GM18873 (cell line): ENCODE measurements at regions not wholly inside any gene's neighbourhood (a gene's known extent, or its start where the extent isn't known, plus 50 kb on each side); places are given as distances from the start of the nearest gene placed in this dataset.

Source experiments
- ATAC-seq: cut with Tn5 transposase; IDR thresholded peaks from one replicate; pipeline ENCODE4 v1.9.1; 2021; ENCODE audit warnings: mild to moderate bottlenecking, moderate library complexity, moderate number of reproducible peaks; ENCODE audit not compliant: unreplicated experiment, low FRiP score

DNA sequence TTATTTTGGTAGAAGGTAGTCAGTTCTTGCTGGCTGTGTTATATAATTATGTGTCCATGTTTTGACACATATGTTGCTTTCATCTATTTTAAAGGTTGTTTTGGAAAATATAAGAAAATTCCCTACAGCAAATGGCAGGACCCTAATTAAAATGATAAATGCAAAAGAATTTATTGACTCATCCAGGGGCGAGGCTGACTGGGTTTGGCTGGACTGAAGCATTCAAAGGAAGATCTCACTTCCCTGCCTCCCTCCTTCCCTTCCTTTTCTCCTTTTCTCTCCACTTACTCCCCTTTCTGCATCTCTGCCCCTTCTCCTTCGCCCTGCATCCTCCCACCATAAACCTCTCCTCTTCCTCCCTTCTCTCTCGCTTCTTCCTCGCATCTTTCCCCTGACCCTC, 129.6 kb downstream of the SNAPC1 start:
- ATAC-seq = no peak

DNA sequence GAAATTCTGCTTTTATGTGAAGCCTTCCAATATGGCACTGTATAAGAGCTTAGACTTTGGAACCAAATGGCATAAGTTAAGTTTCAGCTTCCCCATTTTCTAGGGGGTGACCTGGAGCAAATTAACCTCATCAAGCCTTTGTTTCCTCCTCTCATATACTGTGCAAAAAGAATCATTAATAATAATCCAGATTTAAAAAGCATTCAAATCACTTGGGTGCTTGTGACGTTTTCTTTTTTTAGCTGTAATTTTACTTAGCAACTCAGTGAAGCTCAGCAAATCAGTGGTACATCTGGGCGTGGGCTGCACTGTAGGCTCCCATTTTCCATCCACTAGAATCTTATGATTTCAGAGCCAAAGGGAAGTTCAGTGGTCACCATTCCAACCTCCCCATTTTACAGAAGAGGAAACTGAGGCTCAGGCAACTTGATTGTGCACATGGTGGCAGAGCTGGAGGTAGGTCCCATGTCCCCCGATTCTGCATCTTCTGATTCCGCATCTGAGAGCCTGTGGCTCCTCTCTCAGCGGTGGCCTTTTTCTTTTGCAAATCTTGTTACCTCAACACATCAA, 131.2 kb downstream of the SNAPC1 start:
- ATAC-seq = no peak

DNA sequence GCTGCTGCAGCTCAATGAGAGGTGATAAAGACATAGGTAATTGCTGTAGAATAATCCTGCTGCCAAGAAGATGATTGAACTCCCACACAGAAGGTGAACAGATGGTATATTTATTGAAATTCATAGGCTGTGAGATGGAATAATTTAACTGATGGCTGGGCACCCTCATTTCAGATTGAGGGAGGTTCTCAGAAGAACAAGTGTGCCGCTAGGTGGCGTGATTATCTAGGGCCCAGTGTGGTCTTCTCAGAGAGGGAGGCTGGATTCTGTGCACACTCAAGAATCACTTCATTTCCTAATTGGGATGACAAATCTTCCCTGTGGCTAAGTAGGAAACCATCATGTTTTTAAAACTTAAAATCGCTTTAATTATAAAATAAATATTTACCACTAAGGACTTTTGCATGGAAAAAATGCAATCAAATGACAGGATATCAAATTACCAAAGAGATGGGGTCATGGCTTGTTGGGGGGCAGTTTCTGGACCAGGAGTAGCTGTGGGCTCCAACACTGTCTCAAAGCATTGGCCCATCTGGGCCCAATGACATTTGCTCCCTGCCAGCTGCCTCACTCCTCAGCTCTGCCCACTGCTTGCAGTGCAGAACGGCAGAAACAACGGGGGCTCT, 132.3 kb downstream of the SNAPC1 start:
- ATAC-seq = no peak

DNA sequence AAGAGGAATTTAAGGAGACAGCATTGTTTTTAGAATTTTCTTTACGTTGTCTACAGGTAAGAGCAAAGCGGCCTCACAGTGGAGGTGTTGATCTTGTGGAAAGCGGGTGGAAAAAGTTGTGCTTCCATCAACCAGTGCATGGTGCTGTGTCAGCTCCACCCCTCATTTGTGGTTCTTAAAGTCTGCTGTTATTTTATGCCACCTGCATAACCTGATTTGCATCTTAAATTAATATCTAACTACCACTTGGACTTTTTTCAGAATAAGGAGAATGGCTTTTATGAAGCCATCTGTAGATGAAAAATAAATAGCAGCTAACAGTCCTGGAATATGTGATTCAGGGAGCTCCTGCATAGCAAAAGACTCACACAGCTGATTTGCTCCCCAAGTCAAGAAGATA, 135.1 kb downstream of the SNAPC1 start:
- no peak for ATAC-seq

DNA sequence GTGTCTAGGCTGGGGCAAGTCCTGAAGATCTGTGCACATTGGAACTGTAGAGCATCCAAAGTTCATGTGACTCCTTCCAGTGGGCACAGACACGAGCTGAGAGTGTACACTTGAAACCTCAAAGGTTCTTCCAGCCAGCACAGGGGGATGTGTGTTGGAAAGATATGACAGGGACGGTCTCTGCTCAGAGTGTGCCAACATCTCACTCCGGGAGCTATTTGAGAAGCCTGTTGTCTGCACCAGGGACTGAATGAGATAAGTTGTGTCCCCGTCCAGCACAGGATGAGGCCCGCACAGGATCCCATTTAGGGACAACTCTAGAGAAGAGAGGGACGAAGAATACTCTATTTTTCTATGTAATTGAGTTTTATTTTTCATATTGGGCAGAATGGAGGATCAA, 136.3 kb downstream of the SNAPC1 start:
- no peak for ATAC-seq

DNA sequence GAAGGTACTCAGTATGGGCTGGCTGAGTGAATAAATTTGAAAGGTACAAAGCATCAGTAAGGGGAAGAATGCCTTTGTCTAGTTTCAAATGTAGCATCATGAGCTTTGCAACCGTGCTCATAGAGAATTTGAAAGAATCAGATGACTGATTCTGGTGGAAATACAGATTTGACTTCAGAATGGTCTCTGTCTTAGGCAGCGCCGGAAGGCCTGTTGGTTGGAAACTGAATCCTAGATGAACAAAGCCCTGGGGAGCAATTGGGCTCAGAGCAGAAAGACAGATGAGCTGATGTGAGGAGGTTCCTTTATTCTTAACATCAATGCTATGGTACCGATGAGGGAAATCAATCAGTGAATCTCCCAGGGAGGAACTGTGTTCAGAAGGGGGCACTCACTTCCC, 137.3 kb downstream of the SNAPC1 start:
- ATAC-seq = no peak

DNA sequence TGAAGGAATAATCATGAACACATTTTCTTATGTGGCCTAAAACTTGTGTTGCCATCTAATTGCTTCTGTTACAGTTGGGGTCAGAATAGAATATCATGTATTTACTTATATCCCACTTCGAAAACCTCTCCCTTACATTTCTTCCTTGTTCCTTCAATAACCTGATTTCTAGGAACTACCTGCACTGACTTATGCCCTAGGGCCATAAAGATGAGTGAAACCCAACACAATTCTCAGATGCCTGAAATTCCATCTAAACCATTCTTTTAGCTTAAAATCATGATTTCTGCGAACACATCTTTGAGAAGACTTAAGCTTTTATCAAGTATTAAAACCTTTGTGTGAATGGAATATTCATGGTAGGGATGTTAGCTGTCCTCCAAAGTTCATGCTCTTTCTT, 142.7 kb downstream of the SNAPC1 start:
- no peak for ATAC-seq

DNA sequence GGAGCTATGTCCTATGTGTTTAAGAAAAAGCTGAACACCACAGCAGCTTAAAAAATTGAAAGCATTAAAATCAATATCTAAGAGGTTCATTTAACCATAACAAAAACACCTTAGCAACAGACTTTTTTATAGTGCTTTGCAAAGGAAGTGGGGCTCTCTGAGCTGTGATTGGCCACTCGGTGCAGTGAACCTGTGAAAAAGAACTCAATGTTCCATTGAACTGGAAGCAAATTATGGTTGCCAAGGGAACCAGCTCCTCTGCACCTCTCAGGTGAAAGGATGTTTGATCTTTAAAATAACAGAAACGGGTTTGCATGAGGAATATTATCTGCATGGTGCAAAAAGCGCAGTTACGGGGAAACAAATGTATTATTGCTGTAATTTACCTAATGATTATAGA, 149.4 kb downstream of the SNAPC1 start:
- no peak for ATAC-seq

DNA sequence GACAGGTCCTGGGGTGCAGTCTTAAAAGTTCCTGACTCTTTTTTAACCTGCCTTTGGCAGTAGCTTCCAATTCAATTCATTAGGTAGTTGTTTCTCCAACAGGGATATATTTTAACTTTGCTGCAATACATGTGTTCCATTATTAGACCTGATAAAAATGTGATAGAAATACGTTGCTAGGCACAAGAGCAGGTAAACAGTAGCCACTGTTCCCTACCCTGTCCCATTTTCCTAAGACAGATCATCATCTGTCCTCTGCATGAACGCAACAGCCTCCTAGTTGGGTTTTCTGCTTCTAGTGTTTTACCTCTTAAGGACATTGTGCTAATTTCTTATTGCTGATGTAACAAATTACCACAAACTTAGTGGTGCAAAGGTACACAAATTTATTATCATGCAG, 156.8 kb downstream of the SNAPC1 start:
- no peak for ATAC-seq

DNA sequence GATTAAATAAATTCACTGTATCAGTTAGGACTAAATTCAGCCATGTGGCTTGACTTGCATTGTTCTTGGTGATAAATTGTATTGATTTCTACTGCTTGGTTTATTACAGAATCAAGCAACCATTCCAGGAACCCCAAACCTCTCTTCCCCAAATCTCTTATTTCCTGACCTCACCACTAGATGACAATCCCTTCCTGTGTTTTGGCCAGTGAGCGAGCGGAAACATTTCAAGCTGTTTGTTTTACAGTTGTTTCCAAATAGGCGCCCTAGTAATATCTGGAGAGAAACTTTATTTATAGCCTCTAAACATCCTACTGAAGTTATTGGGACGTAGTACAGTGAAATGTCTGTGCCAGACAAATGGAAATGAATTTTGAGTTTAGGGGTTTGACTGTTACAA, 161.1 kb downstream of the SNAPC1 start:
- ATAC-seq = no peak

DNA sequence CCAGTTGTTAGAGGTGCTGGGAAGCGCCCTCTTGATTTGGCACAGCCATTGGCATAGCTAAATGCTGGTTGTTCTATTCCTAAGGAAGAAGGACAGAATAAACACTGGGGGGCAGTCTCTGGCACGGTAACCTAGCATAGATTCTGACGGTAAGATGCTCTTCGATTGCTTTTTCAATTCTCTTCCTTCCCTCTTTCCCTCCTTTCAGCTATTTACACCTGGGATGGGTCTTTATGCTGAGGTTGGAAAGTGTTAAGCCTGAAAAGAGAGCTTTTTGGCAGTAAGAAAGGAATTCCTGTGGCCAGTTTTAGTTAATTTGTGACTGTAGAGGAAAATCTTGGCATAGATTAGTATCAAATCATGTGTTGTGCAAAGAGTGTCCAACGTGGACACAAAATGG, 162.8 kb downstream of the SNAPC1 start:
- ATAC-seq = no peak

DNA sequence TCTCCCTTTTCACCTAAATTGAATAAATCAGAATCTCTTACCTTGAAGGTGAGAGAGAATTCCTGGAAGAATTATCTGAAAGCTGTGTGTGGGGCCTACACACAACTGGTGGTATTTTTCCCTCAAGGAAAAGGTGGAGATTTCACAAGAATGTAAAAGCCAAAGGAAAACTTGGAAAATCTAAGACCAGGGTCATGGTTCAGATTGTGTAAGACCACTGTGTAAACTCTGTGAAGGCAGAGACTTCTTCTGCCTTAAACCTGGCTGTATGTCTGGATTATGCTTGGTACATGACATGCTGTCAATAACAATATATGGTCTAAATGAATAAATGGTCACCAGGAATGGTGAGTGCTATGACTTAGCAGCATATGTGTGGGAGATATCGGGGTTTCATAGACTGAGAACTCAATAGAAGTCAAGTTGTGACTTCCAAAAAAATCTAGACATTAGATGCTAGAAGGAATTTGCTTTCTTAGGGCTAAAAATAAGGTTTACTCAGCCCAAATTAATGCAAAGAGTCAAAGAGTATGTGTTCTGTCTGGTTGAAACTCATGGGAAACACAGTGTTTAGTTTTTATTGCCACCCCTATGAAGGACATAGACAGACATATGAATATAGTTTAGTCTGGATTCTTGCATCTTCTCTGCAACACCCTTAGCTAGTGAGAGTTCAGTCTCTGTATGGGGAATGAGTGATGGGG, 163.7 kb downstream of the SNAPC1 start:
- no peak for ATAC-seq

DNA sequence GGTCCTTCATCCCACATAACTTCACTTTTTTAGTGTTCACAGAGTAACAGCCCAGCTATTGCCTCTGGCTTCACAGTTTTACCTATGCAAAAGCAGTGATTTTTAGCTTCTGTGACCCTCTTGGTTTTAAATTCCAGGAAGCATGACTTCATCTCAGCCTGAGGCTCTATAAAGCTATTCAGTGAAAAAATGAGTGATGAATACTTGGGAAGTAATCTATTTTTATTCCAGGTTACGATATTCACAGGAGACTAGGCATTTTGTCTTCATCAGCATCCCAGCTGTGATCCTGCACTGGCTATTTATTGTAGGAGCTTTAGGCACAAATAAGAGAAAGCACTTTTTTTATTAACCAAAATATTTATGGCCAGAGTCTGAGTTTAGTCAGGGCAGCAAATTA, 164.8 kb downstream of the SNAPC1 start:
- ATAC-seq = no peak

DNA sequence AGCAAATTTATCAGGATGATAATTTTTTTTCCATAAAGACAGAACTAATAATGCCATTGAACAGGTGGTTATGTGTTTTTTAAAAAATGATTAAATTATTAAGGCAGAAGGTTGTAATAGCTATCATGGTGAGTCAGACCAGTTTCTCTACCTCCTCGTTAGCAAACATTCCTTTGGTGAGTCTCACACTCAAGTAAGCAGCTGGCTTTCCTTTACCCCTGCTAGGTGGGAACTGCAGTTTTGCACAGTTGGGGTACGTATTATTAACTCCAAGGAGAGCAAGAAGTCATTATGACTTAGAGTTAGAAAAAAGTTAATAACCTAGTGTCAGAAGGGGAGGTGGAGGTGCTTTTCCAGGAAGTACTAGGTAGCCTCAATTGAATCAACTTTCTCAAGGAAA, 165.3 kb downstream of the SNAPC1 start:
- ATAC-seq = no peak

DNA sequence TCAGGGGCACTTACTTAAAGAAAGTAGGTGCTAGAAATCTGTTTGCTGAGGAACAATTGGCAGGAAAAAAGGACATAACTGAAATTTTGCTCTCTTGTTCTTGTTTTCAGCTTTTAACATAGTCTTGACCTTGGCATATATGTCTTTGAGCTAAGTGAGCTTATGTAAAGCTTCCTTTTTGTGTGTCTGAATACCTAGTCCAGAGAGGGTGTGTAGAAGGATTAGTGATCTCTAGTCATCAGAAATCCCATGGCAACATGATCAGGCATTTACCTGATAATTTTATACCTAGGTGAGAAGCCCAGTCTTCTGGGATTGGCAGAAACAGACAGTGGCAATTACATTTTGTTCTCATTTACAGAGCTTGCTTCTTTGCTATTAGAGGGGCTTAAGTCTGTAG, 166.1 kb downstream of the SNAPC1 start:
- ATAC-seq = no peak

DNA sequence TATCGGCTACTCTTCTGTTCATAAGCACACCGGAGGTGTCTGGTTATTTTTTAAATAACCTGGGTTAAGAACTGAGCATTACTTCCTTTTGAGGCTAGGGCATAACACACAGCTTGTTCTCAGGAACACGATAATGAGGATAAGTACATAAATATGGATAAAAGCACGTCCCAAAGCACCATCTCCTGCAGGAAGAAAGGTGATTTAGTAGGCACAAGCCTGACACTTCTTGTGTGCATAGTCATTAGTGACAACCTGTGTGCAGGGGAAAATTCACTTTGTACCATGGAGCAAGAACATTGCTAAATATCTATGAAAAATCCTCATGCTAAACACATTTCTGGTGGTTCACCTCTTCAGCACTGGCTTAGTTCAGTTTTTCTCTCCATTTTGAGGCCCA, 166.5 kb downstream of the SNAPC1 start:
- no peak for ATAC-seq

DNA sequence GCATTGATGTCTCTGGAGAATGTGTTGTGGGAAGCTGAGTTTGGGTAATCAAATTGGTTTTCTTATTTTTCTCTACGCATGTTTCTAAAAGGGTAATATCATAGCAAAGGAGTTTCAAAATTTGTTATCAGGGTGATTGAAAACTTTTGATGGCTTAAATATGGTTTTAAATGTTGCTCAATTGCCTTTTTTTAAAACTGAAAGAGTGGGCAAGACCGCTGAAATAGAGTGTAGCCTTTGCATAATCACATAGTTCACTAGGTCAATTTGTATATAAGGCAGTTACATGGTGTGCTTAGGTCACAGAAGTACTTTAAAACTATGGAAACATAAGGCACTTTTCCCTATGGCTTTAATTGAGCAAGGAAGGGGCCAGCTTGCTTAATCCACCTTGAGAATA, 167.4 kb downstream of the SNAPC1 start:
- no peak for ATAC-seq

DNA sequence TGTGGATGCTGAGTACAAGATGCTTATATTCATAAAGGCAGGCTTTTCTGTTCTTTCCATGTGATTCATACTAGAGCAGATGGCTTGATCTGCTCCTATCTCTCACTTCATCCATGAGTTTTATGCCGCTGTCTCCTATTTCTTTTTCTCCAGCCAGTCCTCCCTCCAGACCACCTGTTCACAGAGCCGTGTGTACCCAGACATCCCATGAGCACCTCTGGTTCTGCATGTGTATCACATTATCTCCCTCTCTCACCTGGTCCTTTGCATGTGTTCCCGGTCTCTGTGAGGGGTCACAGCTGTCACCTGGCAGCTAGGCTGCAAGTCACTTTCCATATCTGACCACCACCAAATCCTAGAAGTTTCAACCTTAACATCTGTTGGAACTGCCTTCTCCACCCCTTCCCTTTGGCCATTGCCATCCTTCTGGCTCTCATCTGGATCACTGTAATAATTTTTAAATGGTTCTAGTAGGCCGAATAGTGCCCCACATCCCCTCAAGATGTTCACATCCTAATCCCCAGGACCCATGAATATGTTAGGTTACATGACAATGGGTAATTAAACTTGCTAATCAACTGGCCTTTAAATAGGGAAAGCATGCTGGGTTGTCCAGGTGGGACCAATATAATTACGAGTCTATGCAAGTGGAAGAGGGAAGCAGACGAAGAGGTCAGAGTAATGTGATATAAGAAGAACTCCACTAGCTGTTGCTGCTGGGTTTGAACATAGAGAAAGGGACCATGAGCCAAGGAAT, 168.1 kb downstream of the SNAPC1 start:
- no peak for ATAC-seq

DNA sequence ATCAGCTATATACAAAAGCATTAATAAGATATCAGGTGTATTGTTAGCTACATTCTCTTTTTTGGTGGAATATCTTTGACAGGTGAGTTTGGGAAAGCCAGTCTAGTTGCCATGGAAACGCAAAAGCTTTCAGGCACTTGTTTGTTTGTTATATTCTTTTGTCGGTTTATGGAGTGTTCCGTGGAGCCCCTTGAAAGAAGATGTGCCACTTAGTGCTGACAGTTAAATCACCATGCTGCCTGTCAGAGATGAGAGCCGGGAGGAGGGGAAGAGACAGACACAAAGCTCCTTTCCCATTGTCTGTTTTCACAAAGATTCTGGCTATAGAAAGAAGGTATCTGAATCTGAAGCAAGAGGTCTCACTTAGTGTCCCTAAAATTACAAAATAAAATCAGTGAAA, 170.8 kb downstream of the SNAPC1 start:
- ATAC-seq = no peak

DNA sequence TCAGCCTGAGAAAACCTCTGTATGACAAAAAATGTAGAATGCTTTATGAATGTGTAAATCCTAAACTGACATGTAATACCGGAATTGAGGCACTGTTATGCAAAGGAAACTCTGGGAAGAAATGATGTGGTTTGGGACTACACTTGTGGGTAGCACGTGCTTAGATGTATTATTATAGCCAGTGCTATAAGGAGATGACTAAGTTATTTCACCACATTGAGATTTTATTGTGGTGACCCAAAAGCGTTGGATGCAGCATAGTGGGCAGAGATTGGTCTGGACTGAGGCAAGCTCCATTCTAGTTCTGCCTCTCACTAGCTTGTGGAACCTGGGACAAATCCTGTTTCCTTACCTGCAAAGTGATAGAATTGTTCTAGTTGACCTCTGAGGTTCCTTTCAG, 172.2 kb downstream of the SNAPC1 start:
- ATAC-seq = no peak

DNA sequence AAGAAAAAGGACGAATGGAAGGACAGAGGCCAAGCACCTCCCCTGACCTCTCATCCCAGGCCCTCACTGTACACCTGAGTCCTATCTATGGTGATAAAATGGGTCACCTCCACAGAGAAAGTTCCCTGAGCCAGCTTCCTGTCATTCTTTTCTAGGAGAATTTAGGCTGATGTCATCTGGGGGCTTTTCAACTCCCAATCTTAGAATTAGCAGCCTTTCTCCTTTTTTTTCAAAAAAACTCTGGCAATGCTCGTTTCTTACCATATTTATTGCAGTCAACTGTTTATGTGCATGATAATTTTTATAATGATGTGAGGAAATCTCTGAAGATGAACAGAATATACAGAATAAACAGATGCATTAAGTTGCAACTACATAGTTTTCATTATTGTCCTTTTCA, 177.6 kb downstream of the SNAPC1 start:
- ATAC-seq = no peak
